HG03521 (cell line): ENCODE measurements at regions not wholly inside any gene's neighbourhood (a gene's known extent, or its start where the extent isn't known, plus 50 kb on each side); places are given as distances from the start of the nearest gene placed in this dataset.
"Not testable (repeated sequence)": the region's sequence is repeated elsewhere in the genome, so short reads cannot be mapped to it uniquely, and the experiment has no call there.

Experiments used
- ATAC-seq: cut with Tn5 transposase; IDR thresholded peaks from one replicate; pipeline ENCODE4 v1.9.1; 2021; ENCODE audit warnings: mild to moderate bottlenecking, moderate library complexity; ENCODE audit not compliant: unreplicated experiment

DNA sequence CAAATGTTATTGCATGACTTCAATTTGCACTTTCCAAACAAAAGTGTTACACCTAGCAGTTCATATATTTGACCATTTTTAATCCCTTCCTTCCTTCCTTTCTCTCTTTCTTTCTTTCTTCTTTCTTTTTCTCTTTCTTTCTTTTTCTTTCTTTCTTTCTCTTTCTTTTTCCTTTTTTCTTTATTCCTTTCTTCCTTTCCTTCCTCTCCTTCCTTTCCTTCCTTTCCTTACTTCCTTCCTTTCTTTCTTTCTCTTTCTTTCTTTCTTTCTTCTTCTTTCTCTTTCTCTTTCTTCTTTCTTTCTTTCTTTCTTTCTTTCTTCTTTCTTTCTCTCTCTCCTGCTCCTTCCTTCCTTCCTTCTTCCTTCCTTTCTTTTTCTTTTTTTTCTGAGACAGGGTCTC lies 146.7 kb upstream of the ALKAL2 start:
- no peak for ATAC-seq

DNA sequence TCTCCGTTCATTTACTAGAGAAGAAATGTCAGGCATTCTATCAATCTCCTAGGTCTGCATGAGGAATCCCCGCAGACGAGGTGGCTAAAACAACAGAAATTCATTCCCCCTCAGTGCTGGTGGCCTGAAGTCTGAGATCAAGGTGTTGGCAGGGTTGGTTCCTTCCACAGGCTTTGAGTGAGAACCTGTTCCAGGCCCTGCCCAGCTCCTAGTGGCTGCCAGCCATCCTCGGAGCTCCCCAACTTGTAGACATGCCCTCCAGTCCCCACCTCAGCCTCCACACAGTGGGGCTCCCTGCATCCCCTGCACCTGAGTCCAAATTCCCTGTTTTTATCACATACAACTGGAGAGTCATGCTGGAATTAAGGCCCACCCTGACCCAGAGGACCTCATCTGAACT lies 145.3 kb upstream of the ALKAL2 start:
- ATAC-seq = no peak

DNA sequence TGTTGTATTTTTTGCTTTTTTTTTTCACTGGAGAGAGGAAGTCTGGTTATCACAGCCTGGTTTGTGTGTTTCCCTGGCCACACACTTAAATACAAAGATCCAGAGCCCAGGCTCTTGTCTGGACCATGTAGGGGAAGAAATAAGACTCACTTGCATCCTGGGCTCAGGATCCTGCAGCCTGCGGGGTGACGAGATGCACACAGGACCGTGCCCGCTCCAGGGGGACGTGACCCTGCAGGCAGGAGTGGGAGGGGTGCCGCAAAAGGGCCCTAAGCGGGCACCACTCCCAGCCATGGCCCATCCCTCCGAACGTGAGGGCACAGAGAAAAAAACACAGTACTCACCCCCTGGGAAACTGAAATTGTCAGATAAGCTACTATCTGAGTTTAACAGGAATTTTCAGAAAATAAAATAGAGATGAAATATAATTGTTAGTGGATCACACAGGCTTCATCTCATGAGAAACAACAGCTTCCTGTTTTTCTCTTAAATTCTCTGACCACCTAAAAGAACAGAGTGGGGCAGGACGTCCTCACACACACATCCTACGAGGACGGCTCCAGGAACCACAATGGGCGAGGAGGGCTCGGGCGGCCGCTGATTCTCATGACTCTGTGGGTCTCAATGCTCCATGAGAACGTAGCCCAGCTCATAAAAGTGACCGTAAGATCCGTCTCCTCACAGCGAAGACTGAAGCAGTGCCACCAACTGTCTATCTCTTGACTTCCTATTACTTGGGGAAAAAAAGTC lies 142.6 kb upstream of the ALKAL2 start:
- no peak for ATAC-seq

DNA sequence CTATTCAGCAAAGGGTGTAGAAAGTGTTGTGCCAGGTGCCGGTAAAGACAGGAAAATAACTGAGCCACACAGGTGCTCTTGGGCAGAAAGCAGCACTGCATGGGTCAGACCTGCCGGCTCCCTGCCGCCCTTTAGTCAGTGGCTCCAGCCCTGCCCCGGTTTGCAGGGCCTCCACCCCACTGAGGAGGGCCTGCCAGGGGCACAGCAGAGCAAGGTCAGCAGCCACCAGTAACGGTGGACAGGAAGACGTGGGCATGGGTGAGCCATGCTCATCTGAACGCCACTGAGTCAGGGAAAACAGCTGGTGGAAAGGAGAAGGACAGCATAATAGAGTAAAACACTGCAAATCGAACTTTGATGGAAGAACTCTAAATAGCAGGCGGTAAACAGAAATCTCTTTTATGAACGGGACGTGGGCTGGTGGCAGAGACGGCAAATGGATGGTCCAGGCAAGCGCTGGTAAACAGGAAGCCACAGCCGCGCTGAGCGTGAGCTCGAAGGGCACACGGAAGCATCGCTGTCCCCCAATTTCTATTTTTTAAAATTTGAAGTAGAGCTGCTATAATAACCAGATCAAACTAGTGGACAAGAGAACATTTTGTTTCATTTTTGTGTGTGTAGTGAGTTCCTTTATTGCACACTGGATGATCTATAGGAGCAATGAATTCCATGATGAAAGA lies 141.8 kb upstream of the ALKAL2 start:
- no peak for ATAC-seq

DNA sequence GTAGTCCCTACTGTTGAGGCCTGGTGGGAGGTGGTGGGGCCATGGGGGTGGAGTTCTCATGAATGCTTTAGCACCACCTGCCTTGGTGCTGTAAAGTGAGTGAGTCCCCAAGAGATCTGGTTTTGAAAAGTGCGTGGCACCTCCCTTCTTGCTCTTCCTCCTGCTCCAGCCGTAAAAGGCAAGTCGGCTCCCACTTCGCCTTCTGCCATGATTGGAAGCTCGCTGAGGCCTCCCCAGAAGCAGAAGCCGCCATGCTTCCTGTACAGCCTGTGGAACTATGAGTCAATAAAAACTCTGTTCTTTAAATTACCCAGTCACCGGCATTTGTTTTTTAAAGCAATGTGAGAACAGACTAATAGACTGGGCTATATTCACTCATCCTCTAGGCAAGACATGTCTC lies 141.3 kb upstream of the ALKAL2 start:
- no peak for ATAC-seq

DNA sequence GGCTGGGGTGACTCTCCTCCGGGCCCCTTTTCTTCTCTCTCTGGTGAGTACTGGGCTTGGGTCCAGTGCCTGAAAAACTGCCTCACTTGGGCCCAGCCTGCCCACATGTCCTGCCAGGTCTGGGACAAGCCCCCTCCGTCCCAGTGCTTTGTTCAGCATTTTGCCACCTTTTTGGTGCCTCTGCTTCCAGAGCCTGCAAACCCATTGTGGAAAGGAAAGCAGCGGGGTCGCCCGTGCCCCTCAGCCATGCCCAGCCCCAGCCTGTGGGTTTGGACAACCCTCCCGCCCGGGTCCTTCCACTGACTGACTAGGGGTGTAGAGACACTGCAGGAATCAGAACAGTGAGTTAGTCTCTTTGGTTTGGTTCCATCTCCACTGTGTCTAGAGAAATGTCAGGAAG lies 140.7 kb upstream of the ALKAL2 start:
- ATAC-seq = no peak

DNA sequence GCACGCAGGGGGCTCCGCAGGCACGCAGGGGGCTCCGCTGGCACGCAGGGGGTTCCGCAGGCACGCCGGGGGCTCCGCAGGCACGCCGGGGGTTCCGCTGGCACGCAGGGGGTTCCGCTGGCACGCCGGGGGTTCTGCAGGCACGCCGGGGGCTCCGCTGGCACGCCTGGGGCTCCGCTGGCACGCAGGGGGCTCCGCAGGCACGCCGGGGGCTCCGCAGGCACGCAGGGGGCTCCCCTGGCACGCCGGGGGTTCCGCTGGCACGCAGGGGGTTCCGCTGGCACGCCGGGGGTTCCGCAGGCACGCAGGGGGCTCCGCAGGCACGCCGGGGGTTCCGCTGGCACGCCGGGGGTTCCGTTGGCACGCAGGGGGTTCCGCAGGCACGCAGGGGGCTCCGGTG lies 138.8 kb upstream of the ALKAL2 start:
- ATAC-seq = not testable (repeated sequence)

DNA sequence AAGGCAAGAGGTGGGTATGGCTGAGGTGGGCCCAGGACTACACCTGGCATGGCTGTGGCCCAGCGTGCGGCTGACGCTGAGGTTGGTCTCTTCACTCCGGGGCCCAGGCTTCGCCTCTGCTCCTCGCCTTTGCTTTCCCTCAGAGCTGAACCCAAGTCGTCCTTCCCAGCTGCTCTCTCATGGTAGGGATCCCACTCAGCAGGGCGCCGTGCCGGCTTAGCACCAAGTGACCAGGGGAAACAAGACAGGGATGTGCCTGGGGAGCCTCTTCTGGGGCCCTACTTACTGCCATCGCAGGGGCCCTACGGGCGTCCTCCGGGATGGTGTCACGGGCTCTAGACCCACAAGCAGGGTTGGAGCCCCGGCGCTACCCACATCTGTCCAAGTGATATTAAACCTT lies 138.1 kb upstream of the ALKAL2 start:
- no peak for ATAC-seq

DNA sequence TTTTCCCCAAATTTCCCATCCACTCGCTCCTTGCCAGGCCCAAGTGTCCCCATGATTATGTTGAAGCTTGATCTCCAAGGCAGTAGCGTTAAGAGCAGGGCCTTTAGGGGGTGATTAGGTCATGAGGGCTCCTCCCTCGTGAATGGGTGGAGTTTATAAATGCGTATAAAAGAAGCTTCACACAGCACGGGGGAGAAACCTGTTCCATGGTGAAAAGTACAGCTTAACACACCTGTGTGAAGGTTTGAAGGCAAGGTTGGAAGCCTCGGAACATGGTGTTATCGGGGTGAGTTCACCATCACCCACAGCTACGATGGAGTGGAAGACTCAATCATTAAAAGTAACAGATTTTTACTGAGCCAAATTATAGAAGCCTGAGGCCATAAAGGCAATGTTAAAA lies 137.4 kb upstream of the ALKAL2 start:
- ATAC-seq = no peak

DNA sequence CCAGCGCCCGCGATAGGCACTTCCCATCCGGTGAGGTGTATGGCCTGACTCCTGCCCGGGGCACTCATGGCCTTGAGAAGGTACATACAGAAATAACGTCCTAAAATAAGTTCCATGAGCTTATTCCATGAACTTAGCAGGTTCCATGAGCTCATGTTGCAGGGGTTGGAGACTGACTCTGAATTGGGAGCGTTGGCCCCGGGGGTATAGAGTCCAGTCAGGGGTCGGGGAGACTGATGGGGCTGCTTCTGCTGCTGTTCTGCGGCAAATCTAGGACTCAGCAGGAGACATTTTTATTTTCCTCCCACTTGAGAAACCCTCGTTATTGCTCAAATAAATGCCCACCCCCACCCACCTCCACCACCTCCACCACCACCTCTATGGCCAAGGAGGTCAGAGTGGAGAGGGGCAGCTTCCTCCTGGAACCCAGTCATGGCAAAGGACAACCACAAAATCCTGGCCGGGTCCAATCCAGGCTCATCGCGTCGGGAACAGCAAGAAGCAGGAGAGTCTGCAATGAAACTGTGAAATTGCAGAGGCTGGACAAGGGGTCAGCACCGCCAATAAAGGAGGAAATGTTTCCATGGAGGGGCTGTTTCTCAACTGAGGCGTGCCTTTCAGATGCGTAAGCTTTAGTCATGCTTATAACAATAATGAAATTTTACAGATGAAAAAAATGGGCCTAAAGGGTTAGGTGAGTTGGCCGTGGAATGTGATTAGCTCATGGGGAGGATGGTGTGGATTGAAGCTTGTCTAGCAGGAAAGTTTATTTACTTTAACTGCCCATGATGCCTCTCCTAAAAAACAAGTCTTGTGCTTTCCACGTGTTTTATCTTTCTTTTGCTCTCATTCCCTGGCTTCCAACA lies 136.6 kb upstream of the ALKAL2 start:
- no peak for ATAC-seq

DNA sequence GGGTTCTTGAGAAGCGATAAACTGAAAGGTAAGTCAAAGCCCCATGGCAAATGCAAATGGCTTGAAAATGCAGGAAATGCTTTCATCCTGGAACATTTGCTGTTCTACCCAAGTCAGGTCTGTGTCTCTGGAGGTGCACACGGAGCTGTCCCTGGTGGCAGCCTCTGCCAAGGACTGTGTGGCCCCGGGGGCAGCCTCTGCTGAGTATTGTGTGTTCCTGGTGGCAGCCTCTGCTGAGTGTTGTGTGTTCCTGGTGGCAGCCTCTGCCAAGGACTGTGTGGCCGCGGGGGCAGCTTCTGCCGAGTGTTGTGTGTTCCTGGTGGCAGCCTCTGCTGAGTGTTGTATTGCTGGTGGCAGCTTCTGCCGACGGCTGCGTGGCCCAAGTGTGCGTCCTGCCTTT lies 135.6 kb upstream of the ALKAL2 start:
- no peak for ATAC-seq

DNA sequence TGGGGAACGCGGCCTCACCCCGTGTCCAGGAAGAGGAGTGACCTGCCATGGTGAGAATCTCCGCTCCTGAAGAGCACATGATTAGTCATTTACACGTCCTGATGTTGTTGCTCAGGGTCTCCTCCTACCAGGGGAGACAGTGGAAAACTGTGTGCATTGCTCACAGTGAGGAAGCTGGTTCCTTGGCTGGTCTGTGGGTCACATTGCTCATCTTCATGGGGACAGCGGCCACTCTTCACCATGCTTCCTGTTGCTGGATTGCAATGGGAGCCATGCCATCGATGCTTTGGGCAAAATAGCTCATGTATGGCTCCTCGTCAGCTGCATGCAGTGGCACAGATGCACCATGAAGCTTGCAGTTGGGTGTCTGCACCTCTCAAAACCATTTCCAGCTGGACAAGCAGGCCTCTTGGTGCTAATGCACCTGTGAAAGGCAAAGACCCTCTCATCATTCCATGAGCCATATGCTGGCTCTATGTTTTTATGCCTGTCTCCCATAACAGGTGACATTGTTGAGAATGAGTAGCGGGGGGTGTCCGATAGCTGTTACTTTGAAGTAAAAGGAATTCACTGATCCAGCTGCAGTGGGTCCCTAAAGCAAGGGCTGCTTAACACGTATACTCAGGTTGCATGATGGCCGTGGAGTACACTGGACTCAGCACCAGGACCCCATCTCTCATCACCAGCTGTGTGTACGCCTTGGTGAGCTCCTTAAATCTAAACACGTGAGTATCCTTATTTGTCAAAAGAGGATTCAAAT lies 135.0 kb upstream of the ALKAL2 start:
- ATAC-seq = no peak

DNA sequence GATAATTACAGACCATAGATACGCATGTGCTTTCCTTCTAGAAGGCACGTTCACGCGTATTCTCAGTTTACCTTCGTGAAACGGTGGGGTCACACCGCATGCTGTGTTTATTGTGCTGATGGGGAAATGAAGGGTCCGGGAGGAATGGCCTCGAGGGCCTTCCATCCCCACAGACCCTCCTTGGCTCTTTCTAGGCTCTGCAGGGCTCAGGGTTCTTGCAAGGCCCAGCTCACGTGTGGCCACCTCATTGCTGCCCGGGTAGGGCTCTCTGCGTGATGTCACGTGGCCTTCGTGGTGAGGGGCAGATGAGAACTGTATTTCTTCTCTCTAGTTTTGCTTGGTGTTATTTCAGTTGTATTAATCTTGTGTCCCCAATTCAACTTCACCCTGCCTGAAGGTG lies 133.5 kb upstream of the ALKAL2 start:
- ATAC-seq = no peak

DNA sequence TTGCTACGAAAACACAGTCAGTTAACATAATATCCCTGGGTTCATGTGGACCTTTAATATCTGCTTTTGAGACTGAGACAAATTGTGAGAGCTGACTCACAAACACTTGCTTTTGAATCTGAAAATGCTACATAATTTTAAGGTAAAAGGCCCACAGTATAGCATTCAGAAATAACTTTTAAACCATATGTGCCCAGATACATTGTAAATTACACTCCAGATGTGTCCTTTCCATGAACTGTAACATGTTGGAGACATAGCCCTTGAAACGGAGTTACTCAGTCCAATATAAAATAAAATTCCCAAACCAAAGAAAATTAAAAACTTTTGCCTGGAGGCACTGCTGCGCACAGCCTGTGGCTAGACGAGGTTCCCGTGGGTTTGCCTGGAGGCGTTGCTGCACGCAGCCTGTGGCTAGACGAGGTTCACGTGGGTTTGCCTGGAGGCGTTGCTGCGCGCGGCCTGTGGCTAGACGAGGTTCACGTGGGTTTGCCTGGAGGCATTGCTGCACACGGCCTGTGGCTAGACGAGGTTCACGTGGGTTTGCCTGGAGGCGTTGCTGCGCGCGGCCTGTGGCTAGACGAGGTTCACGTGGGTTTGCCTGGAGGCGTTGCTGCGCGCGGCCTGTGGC lies 131.9 kb upstream of the ALKAL2 start:
- no peak for ATAC-seq

DNA sequence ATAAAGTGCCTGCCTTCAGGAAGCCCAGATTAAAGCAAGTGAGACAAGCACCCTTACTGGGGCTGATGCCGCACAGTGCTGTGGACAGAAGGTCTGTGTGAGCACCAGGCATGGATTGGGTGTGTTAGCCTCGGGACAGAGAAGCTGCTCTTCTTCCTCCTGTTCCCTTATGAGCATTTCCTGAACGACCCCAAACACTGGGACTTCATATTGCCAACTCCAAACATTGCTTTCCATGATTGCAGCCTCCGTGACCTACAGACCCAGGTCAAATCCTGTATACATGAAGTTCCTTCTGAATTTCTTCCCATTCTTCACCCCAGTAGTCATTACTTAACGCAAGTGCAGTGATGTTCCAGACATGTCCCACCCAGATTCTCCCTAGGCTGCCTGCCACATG lies 129.8 kb upstream of the ALKAL2 start:
- no peak for ATAC-seq

DNA sequence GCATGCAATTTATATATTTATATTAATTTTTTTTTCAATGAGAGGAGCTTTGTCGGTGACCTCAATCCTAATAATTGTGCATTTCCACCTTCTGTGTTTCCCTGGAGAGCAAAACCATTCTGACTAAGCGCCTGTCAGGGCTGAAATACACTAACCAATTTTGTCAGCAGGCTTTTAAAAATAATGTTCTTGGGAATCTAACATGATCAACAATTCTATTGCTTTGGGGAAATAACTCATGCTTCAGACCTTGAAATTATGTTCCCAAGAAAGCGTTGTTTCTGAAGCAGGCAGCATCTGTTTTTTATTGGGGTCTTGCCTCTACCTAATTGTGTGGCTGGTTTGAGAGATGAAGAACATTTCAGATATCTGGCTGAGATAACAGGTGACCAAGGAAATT lies 129.1 kb upstream of the ALKAL2 start:
- no peak for ATAC-seq

DNA sequence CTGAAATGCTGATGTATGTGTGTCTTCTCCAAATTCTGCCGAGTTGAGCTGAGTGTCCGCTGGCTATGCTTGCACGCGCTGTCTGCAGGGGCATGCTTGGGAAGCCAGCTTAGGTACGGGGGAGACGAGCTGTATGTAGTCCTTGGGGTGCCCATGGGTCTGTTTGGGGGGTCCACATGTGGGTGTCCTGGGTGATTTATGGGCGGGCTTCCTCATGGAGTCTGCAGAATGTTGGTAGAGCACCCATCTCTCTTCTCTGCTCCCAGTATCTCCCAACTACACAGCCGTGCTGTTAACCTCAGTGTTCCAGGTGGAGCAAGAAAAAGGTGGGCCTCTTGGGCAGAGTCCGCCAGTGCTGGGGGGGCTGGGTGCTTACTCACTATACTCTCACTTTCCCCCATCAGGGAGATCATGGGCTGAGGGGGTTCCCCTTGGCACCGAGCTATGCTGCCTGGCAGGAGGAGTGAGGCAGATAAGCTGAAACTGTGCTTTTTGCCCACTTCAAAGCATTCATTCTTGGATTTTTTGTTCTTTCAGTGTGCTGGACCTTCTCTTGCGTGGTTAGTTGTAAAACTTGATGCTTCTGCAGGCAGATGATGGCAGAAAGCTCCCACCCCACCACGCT lies 128.2 kb upstream of the ALKAL2 start:
- no peak for ATAC-seq

DNA sequence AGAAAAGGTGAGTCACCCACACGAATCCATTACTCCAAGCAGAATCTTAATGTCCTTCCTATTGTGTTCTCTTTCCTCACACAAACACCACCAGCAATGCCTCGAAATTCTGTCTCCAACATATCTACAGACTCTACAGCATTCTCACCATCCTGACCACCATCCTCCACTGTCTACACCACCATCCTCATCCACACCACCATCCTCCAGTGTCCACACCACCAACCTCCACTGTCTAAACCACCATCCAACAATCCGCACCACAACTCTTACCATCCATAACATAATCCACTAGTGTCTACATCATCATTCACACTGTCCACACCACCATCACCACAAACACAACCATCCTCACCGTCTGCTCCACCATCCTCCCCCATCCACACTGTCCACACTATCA lies 121.6 kb upstream of the ALKAL2 start:
- ATAC-seq = no peak

DNA sequence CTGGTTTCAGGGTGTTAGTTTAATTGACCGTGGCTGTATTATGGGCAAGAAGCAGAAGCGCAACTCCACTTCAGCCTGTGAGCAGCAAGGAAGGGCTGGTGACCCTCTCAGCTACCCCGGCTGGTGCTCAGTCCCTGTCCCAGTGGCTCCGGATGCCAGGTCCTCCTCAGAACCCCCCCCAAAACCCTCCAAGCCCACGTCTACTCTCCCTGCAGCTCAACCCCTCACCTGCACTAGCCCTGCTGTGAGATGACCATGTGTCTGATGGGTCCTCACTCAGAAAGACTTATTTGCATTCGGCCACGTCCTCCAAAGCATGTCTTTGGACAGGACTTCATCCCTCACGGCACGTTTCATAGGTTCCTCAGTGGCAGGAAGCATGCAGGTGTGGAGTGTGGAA lies 119.7 kb upstream of the ALKAL2 start:
- no peak for ATAC-seq

DNA sequence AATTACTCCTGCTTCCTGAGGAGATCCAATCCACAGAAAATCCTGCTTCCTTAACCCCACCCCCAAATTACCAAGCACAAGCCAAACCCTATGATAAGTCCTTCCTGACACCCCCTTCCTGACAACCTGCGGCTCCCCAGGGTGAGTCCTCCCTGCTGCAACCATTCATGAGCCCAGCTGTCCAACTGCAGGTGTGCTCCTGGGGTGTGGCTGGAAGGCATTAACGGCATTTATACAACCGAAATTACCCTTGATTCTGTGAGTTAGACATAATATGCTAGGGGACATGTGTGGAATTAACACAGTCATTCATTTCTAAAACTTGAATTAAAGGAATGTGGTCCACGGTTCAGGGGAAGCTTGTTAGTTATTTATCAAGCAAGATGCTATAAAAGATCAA lies 119.0 kb upstream of the ALKAL2 start:
- no peak for ATAC-seq
